ENCODE measurements at regions not wholly inside any gene's neighbourhood (a gene's known extent, or its start where the extent isn't known, plus 50 kb on each side); places are given as distances from the start of the nearest gene placed in this dataset.

DNA sequence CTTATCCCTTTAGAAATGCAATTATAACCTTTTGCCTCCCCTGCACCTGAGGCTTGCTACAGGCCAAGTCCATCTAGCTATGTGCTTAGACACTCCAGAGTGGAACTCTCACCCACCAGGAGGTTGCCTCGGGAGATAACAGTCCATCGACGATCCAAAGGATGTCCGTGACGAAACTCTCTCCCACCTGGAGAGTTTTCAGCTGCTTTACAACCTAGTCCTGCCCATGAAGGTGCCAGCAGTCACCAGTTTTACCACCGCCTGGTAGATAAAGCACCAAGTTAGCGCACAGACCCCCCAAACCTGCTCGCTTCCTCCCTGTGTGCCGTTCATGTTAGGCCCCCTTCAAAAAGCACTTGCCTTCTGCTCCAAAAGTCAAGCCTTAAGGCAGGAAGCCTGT lies 53.1 kb upstream of the SHISAL1 start:
- Histone ChIP-seq H3K27me3 (ENCODE audit: control insufficient read depth, insufficient read depth, low read length) (no peaks in the 10 kb centered on the region), H3K4me2 (ENCODE audit: low read length) (no peak overlapping the region), H3K36me3 (ENCODE audit: control insufficient read depth, insufficient read depth, low read length) (no peaks in the 10 kb centered on the region), H3K9me3 (ENCODE audit: control insufficient read depth, low read length) (no peaks in the 10 kb centered on the region), H3K79me2 (no peaks in the 10 kb centered on the region), H2AFZ (no peak overlapping the region), H3K4me1 (no peaks in the 10 kb centered on the region), H3K4me3 (ENCODE audit: low read depth, low read length) (no peak overlapping the region), H3K9ac (no peak overlapping the region), H3K27ac (no peak overlapping the region)
- TF ChIP-seq, protein P1, sequence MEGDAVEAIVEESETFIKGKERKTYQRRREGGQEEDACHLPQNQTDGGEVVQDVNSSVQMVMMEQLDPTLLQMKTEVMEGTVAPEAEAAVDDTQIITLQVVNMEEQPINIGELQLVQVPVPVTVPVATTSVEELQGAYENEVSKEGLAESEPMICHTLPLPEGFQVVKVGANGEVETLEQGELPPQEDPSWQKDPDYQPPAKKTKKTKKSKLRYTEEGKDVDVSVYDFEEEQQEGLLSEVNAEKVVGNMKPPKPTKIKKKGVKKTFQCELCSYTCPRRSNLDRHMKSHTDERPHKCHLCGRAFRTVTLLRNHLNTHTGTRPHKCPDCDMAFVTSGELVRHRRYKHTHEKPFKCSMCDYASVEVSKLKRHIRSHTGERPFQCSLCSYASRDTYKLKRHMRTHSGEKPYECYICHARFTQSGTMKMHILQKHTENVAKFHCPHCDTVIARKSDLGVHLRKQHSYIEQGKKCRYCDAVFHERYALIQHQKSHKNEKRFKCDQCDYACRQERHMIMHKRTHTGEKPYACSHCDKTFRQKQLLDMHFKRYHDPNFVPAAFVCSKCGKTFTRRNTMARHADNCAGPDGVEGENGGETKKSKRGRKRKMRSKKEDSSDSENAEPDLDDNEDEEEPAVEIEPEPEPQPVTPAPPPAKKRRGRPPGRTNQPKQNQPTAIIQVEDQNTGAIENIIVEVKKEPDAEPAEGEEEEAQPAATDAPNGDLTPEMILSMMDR (IDR thresholded peaks at IDR 0.05) = no peak

DNA sequence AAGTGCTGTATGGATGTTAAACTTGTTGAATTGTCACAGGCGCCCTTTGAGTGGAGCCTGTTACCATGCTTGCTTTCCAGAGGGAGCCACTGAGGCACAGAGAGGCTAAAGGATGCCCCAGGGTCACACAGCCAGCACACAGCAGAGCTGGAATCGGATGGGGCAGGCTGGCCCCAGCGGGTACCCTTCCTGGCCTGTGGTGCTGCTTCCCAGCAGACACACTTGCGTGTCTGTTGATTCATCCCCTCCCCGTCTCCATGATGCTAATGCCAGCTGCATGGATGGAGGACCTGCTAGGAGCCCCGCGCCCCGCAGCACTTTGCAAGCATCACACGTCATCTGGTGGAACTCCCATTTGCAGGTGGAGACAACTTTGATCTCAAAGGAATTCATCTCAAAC lies 52.4 kb upstream of the SHISAL1 start:
- H2AFZ ChIP-seq = no peak overlapping the region
- no peaks in the 10 kb centered on the region for H3K9me3 ChIP-seq (ENCODE audit: control insufficient read depth, low read length)
- H3K36me3 ChIP-seq (ENCODE audit: control insufficient read depth, insufficient read depth, low read length) = no peaks in the 10 kb centered on the region
- TF ChIP-seq, protein P1 (IDR thresholded peaks at IDR 0.05) = no peak
- H3K4me1 ChIP-seq = no peaks in the 10 kb centered on the region
- H3K27me3 ChIP-seq (ENCODE audit: control insufficient read depth, insufficient read depth, low read length) = no peaks in the 10 kb centered on the region
- no peak overlapping the region for H3K27ac ChIP-seq
- no peak overlapping the region for H3K4me2 ChIP-seq (ENCODE audit: low read length)
- no peaks in the 10 kb centered on the region for H3K79me2 ChIP-seq
- no peak overlapping the region for H3K9ac ChIP-seq
- no peak overlapping the region for H3K4me3 ChIP-seq (ENCODE audit: low read depth, low read length)

DNA sequence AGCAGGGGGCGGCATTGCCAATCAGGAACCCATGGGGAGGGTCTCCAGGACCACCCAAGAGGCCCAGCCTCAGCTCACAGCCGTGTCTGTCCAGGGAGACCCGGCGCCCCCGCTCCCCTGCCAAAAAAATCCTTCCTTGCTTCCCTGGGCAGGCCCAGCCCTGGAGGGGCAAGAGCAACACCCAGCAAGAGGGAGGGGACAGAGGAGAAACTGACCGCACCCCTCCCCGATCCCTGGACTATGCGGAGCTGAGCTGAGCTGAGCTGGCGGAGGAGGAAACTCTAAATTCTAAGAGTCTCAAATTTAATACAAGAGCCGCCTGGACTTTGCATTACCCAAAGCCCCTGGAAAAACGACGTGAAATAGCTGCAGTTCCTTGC lies 52.0 kb upstream of the SHISAL1 start:
- Histone ChIP-seq H3K4me3 (ENCODE audit: low read depth, low read length) (no peak overlapping the region), H3K27ac (no peak overlapping the region), H3K27me3 (ENCODE audit: control insufficient read depth, insufficient read depth, low read length) (no peaks in the 10 kb centered on the region)

DNA sequence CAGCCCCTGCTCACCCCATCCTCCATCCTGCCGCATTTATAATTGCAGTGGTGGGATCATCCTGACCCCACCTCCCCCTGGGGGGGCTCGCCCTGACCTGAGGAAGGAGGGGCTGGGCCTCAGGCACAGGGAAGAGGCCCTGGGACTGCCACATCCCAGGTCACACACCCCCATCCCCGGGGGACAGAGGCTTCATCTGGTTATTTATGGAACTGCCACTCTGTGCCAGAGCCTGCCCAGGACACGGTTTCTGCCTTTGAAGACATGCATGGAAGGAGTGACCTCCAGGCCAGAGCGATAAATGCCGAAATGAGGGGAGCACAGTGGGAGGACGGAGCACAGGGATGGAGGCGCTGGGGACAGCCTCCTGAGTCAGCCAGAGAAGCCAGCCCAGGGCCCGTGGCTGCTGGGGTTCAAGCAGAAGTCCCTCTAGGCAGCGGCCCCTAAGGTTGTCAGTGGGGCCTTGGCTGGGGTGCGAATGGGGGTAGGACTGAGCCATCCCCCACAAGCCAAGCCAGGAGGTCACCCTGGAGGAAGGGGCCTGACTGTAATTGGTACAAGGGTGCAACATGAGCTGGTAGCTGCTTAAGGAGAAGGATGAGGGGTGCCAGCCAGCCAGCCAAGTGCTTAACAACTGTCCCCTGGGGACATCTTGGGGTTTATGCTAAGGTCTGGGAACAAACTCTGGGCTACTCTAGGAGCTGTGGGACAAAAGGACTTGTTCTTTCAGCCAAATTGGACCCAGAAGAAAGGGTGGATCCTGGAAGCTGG lies 51.4 kb upstream of the SHISAL1 start:
- no peaks in the 10 kb centered on the region for H3K9me3 ChIP-seq (ENCODE audit: control insufficient read depth, low read length)
- no peak overlapping the region for H2AFZ ChIP-seq
- no peaks in the 10 kb centered on the region for H3K36me3 ChIP-seq (ENCODE audit: control insufficient read depth, insufficient read depth, low read length)
- TF ChIP-seq, protein P1 (IDR thresholded peaks at IDR 0.05) = no peak
- no peak overlapping the region for H3K4me3 ChIP-seq (ENCODE audit: low read depth, low read length)
- H3K79me2 ChIP-seq = no peaks in the 10 kb centered on the region
- no peak overlapping the region for H3K27ac ChIP-seq
- H3K9ac ChIP-seq = no peak overlapping the region
- H3K4me1 ChIP-seq = no peaks in the 10 kb centered on the region
- H3K27me3 ChIP-seq (ENCODE audit: control insufficient read depth, insufficient read depth, low read length) = no peaks in the 10 kb centered on the region
- H3K4me2 ChIP-seq (ENCODE audit: low read length) = no peak overlapping the region

More for the DNA sequence above, 52.0 kb upstream of the SHISAL1 start:
- Histone ChIP-seq H3K4me1 (no peaks in the 10 kb centered on the region), H3K9ac (no peak overlapping the region), H3K9me3 (ENCODE audit: control insufficient read depth, low read length) (no peaks in the 10 kb centered on the region), H3K79me2 (no peaks in the 10 kb centered on the region), H3K36me3 (ENCODE audit: control insufficient read depth, insufficient read depth, low read length) (no peaks in the 10 kb centered on the region), H3K4me2 (ENCODE audit: low read length) (no peak overlapping the region), H2AFZ (no peak overlapping the region)
- TF ChIP-seq, protein P1 (IDR thresholded peaks at IDR 0.05) = no peak

Measured in parathyroid adenoma (tissue), 2 donors.